Muscle of leg (tissue), 3 donors: ENCODE measurements at regions not wholly inside any gene's neighbourhood (a gene's known extent, or its start where the extent isn't known, plus 50 kb on each side); places are given as distances from the start of the nearest gene placed in this dataset.
A peak's percentile ranks its signal among the peaks of the same experiment; 100 is the strongest.
"Not testable (repeated sequence)": the region's sequence is repeated elsewhere in the genome, so short reads cannot be mapped to it uniquely, and the experiment has no call there.

Experiments
- DNase-seq: peaks from one replicate; pipeline ENCODE4 v3.0.0; 2013
- H3K27ac ChIP-seq: one replicate; pipeline ENCODE4 v1.5.1; 2013; ENCODE audit warnings: mild to moderate bottlenecking, low read length, control low read depth
- H3K27me3 ChIP-seq: one replicate; pipeline ENCODE4 v1.6.1; 2013; ENCODE audit warnings: low read length; ENCODE audit not compliant: control insufficient read depth, insufficient read depth
- H3K36me3 ChIP-seq: one replicate; pipeline ENCODE4 v1.6.1; 2013; ENCODE audit warnings: low read length; ENCODE audit not compliant: control insufficient read depth, insufficient read depth
- H3K4me1 ChIP-seq: one replicate; pipeline ENCODE4 v1.6.1; 2013; ENCODE audit warnings: low read length; ENCODE audit not compliant: control insufficient read depth, insufficient read depth
- H3K4me3 ChIP-seq: one replicate; pipeline ENCODE4 v1.5.1; 2013; ENCODE audit warnings: low read length, control low read depth
- H3K9me3 ChIP-seq: replicated peaks from 2 replicates; pipeline ENCODE4 v1.6.1; 2013; ENCODE audit warnings: low read depth, low read length; ENCODE audit not compliant: control insufficient read depth
- WGBS: methylation state at CpG from one replicate; pipeline ENCODE4 v1.1.5; 2013; ENCODE audit warnings: missing lambda C conversion rate; ENCODE audit not compliant: insufficient coverage; 5-methylcytosine and 5-hydroxymethylcytosine counted together

DNA sequence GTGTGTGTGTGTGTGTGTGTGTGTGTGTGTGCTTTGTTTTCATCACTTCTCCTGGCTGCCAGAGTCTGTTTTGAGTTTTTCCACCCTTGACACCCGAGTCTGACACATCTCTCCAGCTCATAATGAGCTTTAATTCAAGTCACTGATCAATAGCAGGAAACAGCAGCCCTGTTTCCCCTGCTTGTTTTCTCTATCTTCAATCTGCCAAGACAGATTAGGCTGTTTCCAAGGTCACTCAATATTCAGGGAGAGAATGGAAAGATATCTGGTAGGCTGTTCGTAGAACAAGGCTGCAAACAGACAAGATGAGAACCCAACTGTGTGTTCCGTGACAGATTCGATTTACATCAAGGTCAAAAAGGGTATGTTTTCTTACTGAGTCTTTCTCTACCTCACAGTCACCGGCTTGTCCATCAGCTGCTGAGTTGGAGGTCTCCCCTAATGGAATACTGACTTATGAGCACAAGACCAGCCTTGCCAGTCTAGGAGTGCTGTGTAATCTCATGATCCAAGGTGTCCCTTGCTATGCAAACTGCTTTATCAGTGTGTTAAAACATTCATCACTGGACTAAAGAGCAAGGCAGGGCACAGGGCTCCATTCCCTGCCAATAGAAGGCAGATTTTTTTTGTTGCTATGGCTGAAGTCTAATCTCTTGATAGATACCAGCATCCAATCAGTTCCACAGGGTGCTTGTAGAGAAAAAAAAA is 187.9 kb upstream of the LMCD1 start:
- no peaks in the 10 kb centered on the region for H3K36me3 ChIP-seq
- DNase-seq: no peak
- no peak overlapping the region for H3K27ac ChIP-seq
- no peaks in the 10 kb centered on the region for H3K9me3 ChIP-seq
- no peak overlapping the region for H3K4me3 ChIP-seq
- no peaks in the 10 kb centered on the region for H3K4me1 ChIP-seq
- no peaks in the 10 kb centered on the region for H3K27me3 ChIP-seq
- 56% methylated on average over 5 of the region's 5 CpGs for WGBS

DNA sequence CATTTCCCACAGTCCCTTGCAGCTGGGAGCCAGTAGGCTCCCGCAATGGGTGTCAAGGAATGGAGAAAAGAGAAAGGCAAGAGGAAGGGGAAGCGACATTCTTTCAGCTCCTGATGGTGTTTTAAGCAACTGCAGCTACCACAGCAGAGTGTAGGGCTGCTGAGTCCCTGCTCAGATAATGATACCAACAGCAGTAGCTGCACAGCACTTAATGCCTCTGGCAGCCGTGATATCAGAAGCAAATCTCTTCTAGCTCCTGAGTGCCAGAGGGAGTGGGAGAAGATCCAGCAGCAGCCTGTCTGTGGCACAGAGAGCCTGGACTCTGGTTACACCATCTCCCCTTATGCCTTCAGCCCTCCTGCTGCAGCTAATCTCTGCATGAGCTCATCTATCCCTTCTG is 186.1 kb upstream of the LMCD1 start:
- DNase-seq, H3K27me3 ChIP-seq, H3K4me3 ChIP-seq, H3K36me3 ChIP-seq, H3K27ac ChIP-seq, H3K4me1 ChIP-seq, H3K9me3 ChIP-seq: not testable (repeated sequence)
- WGBS: 73% methylated on average over 2 of the region's 3 CpGs

- no peaks in the 10 kb centered on the region for H3K36me3 ChIP-seq
- no CpG with 5 or more reads among the region's 8 CpGs for WGBS
- no peak for DNase-seq
- no peaks in the 10 kb centered on the region for H3K27me3 ChIP-seq
- H3K27ac ChIP-seq: no peak overlapping the region
- H3K4me3 ChIP-seq: no peak overlapping the region
- H3K4me1 ChIP-seq: no peaks in the 10 kb centered on the region
- no peaks in the 10 kb centered on the region for H3K9me3 ChIP-seq
These were observed 183.7 kb upstream of the LMCD1 start for GRCh38 chr3:8317661-8318649.

- no CpG with 5 or more reads among the region's 2 CpGs for WGBS
- Histone ChIP-seq H3K36me3 (no peaks in the 10 kb centered on the region), H3K9me3 (no peaks in the 10 kb centered on the region), H3K27ac (no peak overlapping the region), H3K4me1 (no peaks in the 10 kb centered on the region), H3K27me3 (no peaks in the 10 kb centered on the region), H3K4me3 (no peak overlapping the region)
- DNase-seq: no peak
These were observed 181.5 kb upstream of the LMCD1 start for GRCh38 chr3:8319935-8320634.

DNA sequence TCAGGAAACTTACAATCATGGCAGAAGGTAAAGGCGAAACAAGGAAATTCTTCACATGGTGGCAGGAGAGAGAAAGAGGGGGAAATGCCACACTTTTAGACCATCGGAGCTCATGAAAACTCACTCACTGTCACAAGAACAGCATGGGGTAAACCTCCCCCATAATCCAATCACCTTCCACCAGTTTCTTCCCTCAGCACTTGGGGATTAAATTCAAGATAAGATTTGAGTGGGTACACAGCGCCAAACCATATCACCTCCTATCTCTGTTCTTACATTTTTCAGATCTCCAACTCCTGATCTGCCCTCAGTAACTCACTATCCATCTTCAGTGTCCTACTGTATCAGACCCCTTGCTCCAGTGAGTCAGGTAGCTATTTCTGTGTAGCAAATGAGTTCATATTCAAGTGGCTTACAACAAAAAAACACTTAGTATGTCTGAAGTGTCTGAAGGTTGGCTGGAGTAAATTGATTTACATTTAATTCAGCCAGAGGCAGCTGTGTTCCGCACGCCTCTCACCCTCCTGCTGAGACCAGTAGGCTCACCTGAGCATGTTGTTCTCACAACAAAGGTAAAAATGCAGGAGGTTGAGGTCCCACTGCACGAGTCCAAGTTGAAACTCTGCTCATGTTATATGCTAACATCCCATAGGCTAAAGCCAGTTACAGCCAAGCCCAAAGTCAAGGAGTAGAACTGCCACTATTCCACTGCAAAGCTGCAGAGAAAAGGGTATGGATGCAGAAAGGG is 180.7 kb upstream of the LMCD1 start:
- H3K4me1 ChIP-seq: no peaks in the 10 kb centered on the region
- 64% methylated on average over 3 of the region's 6 CpGs for WGBS
- no peak overlapping the region for H3K27ac ChIP-seq

GRCh38 chr3:8324747-8325146 is 176.9 kb upstream of the LMCD1 start:
- Histone ChIP-seq H3K27ac (no peak overlapping the region), H3K9me3 (no peaks in the 10 kb centered on the region), H3K4me1 (no peaks in the 10 kb centered on the region), H3K36me3 (no peaks in the 10 kb centered on the region), H3K4me3 (no peak overlapping the region), H3K27me3 (no peaks in the 10 kb centered on the region)
- 88% methylated on average over 1 of the region's 3 CpGs for WGBS
- DNase-seq: peak; percentile 12

More for the DNA sequence above, 180.7 kb upstream of the LMCD1 start:
- DNase-seq: no peak
- H3K9me3 ChIP-seq: no peaks in the 10 kb centered on the region
- no peaks in the 10 kb centered on the region for H3K27me3 ChIP-seq
- H3K4me3 ChIP-seq: no peak overlapping the region
- no peaks in the 10 kb centered on the region for H3K36me3 ChIP-seq

DNA sequence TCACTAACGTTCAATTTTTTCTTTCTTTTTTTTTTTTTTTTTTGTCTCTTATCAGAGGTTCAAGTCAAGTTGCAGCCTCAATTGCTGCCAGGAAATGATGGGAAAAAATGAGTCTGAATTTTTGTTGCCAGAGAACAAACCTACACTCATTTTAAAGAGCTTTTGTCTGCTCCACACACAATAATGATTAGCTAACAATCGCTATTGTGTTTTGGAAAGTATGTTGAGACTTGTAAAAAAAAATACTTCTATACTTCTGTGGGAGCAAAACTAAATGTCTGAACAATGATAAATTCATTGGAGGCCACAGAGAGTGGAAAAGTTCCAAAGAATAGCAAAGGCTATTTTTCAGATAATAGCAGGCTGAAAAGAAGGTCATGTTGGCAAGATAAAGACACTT is 176.3 kb upstream of the LMCD1 start:
- H3K36me3 ChIP-seq: no peaks in the 10 kb centered on the region
- H3K4me3 ChIP-seq: no peak overlapping the region
- H3K9me3 ChIP-seq: no peaks in the 10 kb centered on the region
- peak; percentile 40 for DNase-seq
- no CpG with 5 or more reads among the region's 2 CpGs for WGBS
- no peak overlapping the region for H3K27ac ChIP-seq
- H3K4me1 ChIP-seq: no peaks in the 10 kb centered on the region
- H3K27me3 ChIP-seq: no peaks in the 10 kb centered on the region

GRCh38 chr3:8325833-8326232 is 175.8 kb upstream of the LMCD1 start:
- not testable (repeated sequence) for H3K9me3 ChIP-seq, H3K4me3 ChIP-seq, H3K4me1 ChIP-seq, DNase-seq, H3K36me3 ChIP-seq, H3K27ac ChIP-seq, H3K27me3 ChIP-seq
- WGBS: 95% methylated on average over 13 of the region's 18 CpGs

- Histone ChIP-seq H3K27me3 (no peaks in the 10 kb centered on the region), H3K27ac (no peak overlapping the region), H3K4me3 (no peak overlapping the region), H3K9me3 (no peaks in the 10 kb centered on the region), H3K36me3 (no peaks in the 10 kb centered on the region), H3K4me1 (no peaks in the 10 kb centered on the region)
- DNase-seq: no peak
- no CpG with 5 or more reads among the region's 2 CpGs for WGBS
These were observed 173.9 kb upstream of the LMCD1 start for GRCh38 chr3:8327739-8328138.
